CD4-positive, alpha-beta memory T cell (primary cell): ENCODE measurements at regions not wholly inside any gene's neighbourhood (a gene's known extent, or its start where the extent isn't known, plus 50 kb on each side); places are given as distances from the start of the nearest gene placed in this dataset.
"Not testable (repeated sequence)": the region's sequence is repeated elsewhere in the genome, so short reads cannot be mapped to it uniquely, and the experiment has no call there.

ENCODE experiments used
- CTCF ChIA-PET: fragments of 350-600 bp; sonication (Branson Sonifier 250); formaldehyde crosslinking; loops from one replicate; lab custom pipeline; 2021; ENCODE audit warnings: inconsistent platforms; ENCODE audit not compliant: partially characterized antibody; lab: Charles Lee
- POLR2A ChIA-PET: fragments of 350-600 bp; sonication (Branson Sonifier 250); formaldehyde crosslinking; loops from one replicate; lab custom pipeline; 2021; ENCODE audit not compliant: partially characterized antibody; lab: Charles Lee
- DNase-seq, 5 donors: peaks; one replicate each; pipeline versions ENCODE4 v3.0.0 to v3.0.0-alpha.2; 2020 to 2022; ENCODE audit warnings: mixed read lengths in 1 of 5
- H3K27ac ChIP-seq: one replicate; pipeline ENCODE4 v1.7.0; 2013; ENCODE audit warnings: low read depth, low read length
- H3K27me3 ChIP-seq: 2 replicates; pipeline ENCODE4 v1.7.0; 2013; ENCODE audit warnings: mild to moderate bottlenecking, low read length, moderate library complexity; ENCODE audit not compliant: insufficient read depth
- H3K36me3 ChIP-seq: 2 replicates; pipeline ENCODE4 v1.7.0; 2013; ENCODE audit warnings: mild to moderate bottlenecking, low read length, moderate library complexity; ENCODE audit not compliant: insufficient read depth
- H3K4me1 ChIP-seq: 2 replicates; pipeline ENCODE4 v1.7.0; 2013; ENCODE audit warnings: mild to moderate bottlenecking, low read length, moderate library complexity; ENCODE audit not compliant: insufficient read depth
- H3K4me3 ChIP-seq, 2 donors: one replicate each; pipeline ENCODE4 v1.7.0; 2013; ENCODE audit warnings: low read length in 2 of 2, mild to moderate bottlenecking in 1 of 2
- H3K9me3 ChIP-seq, 2 donors: one replicate each; pipeline ENCODE4 v1.7.0; 2013; ENCODE audit warnings: low read length in 2 of 2, control low read depth in 1 of 2; ENCODE audit not compliant: control insufficient read depth in 1 of 2
- H3K27ac Mint-ChIP-seq, 7 donors: one replicate each; pipeline ENCODE4 v1.8.0; 2020 to 2021; ENCODE audit warnings: mixed read lengths in 7 of 7, mild to moderate bottlenecking in 6 of 7, inconsistent platforms in 3 of 7, moderate library complexity in 3 of 7
- H3K27me3 Mint-ChIP-seq, 2 donors: one replicate each; pipeline ENCODE4 v1.8.0; 2020 to 2021; ENCODE audit warnings: mixed read lengths in 2 of 2
- H3K36me3 Mint-ChIP-seq, 2 donors: one replicate each; pipeline ENCODE4 v1.8.0; 2020 to 2021; ENCODE audit warnings: mixed read lengths in 2 of 2, inconsistent platforms in 1 of 2, mild to moderate bottlenecking in 1 of 2
- H3K4me1 Mint-ChIP-seq, 4 donors: one replicate each; pipeline ENCODE4 v1.8.0; 2020 to 2021; ENCODE audit warnings: mixed read lengths in 4 of 4, mild to moderate bottlenecking in 1 of 4
- H3K4me3 Mint-ChIP-seq, 8 donors: one replicate each; pipeline ENCODE4 v1.8.0; 2020 to 2021; ENCODE audit warnings: mixed read lengths in 8 of 8, mild to moderate bottlenecking in 7 of 8, moderate library complexity in 6 of 8, inconsistent platforms in 3 of 8
- H3K9me3 Mint-ChIP-seq, 8 donors: one replicate each; pipeline ENCODE4 v1.8.0; 2020 to 2021; ENCODE audit warnings: mixed read lengths in 8 of 8, mild to moderate bottlenecking in 5 of 8, inconsistent platforms in 3 of 8, moderate library complexity in 1 of 8
- intact Hi-C: fragments of 100-400 bp; cut with micrococcal nuclease; formaldehyde crosslinking; loops from one replicate; pipeline ENCODE4 v1.15.1; 2023

GRCh38 chr22:48299124-48299523 lies 1528.5 kb downstream of the BRD1 start:
- intact Hi-C loops = no loop called here
- ChIA-PET POLR2A (no interaction called here), CTCF (no interaction called here)
- H3K4me3 Mint-ChIP-seq = no peak overlapping the region
- no peak for DNase-seq
- no peaks in the 10 kb centered on the region for H3K9me3 Mint-ChIP-seq
- no peaks in the 10 kb centered on the region for H3K9me3 ChIP-seq
- H3K27me3 Mint-ChIP-seq = peaks cover 0 to 4% of the 10 kb centered on the region in 2 donors
- no peaks in the 10 kb centered on the region for H3K27me3 ChIP-seq
- no peaks in the 10 kb centered on the region for H3K4me1 Mint-ChIP-seq
- no peak overlapping the region for H3K27ac Mint-ChIP-seq
- no peak overlapping the region for H3K27ac ChIP-seq
- no peaks in the 10 kb centered on the region for H3K36me3 ChIP-seq
- no peak overlapping the region for H3K4me3 ChIP-seq
- H3K36me3 Mint-ChIP-seq = no peaks in the 10 kb centered on the region
- H3K4me1 ChIP-seq = no peaks in the 10 kb centered on the region

GRCh38 chr22:48297296-48297695 lies 1530.4 kb downstream of the BRD1 start:
- H3K4me1 Mint-ChIP-seq = no peaks in the 10 kb centered on the region
- POLR2A ChIA-PET = no interaction called here

GRCh38 chr22:48289954-48290353 lies 1527.5 kb downstream of the TBC1D22A start:
- peaks cover 2 to 14% (median 6%) of the 10 kb centered on the region in 8 donors for H3K9me3 Mint-ChIP-seq
- H3K36me3 Mint-ChIP-seq, intact Hi-C loops, H3K27ac Mint-ChIP-seq, H3K27me3 Mint-ChIP-seq, CTCF ChIA-PET, H3K36me3 ChIP-seq, DNase-seq, H3K9me3 ChIP-seq, H3K4me1 ChIP-seq, H3K4me1 Mint-ChIP-seq, H3K27me3 ChIP-seq, H3K27ac ChIP-seq, H3K4me3 Mint-ChIP-seq, H3K4me3 ChIP-seq, POLR2A ChIA-PET: not testable (repeated sequence)

More at GRCh38 chr22:48297296-48297695, 1530.4 kb downstream of the BRD1 start:
- intact Hi-C loops = no loop called here
- H3K27me3 ChIP-seq = no peaks in the 10 kb centered on the region
- no peaks in the 10 kb centered on the region for H3K36me3 ChIP-seq
- H3K9me3 ChIP-seq = no peaks in the 10 kb centered on the region
- DNase-seq = no peak
- Mint-ChIP-seq H3K27me3 (peaks cover 0 to 5% of the 10 kb centered on the region in 2 donors), H3K4me3 (no peak overlapping the region), H3K9me3 (peaks cover 0 to 10% (median 3%) of the 10 kb centered on the region in 8 donors), H3K36me3 (no peaks in the 10 kb centered on the region), H3K27ac (no peak overlapping the region)
- no peak overlapping the region for H3K27ac ChIP-seq
- H3K4me1 ChIP-seq = no peaks in the 10 kb centered on the region
- no peak overlapping the region for H3K4me3 ChIP-seq
- CTCF ChIA-PET = no interaction called here

GRCh38 chr22:48288376-48288940 lies 1526.0 kb downstream of the TBC1D22A start:
- Mint-ChIP-seq H3K4me1 (no peaks in the 10 kb centered on the region), H3K9me3 (peaks cover 0 to 11% (median 5%) of the 10 kb centered on the region in 8 donors), H3K4me3 (no peak overlapping the region), H3K27me3 (peaks cover 1 to 5% of the 10 kb centered on the region in 2 donors), H3K27ac (no peak overlapping the region), H3K36me3 (no peaks in the 10 kb centered on the region)
- ChIA-PET CTCF (no interaction called here), POLR2A (no interaction called here)
- no peaks in the 10 kb centered on the region for H3K27me3 ChIP-seq
- intact Hi-C loops = no loop called here
- no peaks in the 10 kb centered on the region for H3K9me3 ChIP-seq
- no peaks in the 10 kb centered on the region for H3K36me3 ChIP-seq
- H3K27ac ChIP-seq = no peak overlapping the region
- no peak overlapping the region for H3K4me3 ChIP-seq
- no peaks in the 10 kb centered on the region for H3K4me1 ChIP-seq
- DNase-seq = no peak

DNA sequence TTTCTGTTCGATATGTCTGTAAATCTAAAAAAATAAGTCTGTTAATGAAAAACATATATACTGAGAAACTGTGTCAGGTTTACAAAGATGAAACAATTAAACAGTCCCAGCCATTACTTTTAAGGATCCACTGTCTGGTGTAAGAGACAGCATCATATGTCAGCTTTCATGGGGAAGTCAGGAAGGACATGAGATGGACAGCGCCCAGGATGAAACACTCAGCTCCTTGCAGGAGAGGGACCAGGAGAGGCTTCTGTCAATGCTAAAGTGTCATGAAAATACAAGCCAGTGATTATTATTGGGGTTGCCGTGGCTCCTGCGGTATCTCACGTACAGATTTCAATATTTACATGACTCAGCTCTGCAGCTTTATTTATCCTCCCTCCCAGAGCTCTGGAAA lies 1524.6 kb downstream of the TBC1D22A start:
- Mint-ChIP-seq H3K27me3 (peaks cover 1 to 3% of the 10 kb centered on the region in 2 donors), H3K9me3 (peaks cover 0 to 9% (median 2%) of the 10 kb centered on the region in 8 donors), H3K36me3 (no peaks in the 10 kb centered on the region), H3K4me3 (no peak overlapping the region), H3K4me1 (no peaks in the 10 kb centered on the region), H3K27ac (no peak overlapping the region)
- no peak for DNase-seq
- CTCF ChIA-PET = no interaction called here
- Histone ChIP-seq H3K27ac (no peak overlapping the region), H3K36me3 (no peaks in the 10 kb centered on the region), H3K4me1 (no peaks in the 10 kb centered on the region), H3K27me3 (no peaks in the 10 kb centered on the region), H3K9me3 (no peaks in the 10 kb centered on the region), H3K4me3 (no peak overlapping the region)
- intact Hi-C loops = no loop called here
- POLR2A ChIA-PET = no interaction called here

- H3K36me3 ChIP-seq = no peaks in the 10 kb centered on the region
- H3K9me3 ChIP-seq = no peaks in the 10 kb centered on the region
- H3K4me1 ChIP-seq = no peaks in the 10 kb centered on the region
- H3K4me3 ChIP-seq = no peak overlapping the region
- ChIA-PET POLR2A (no interaction called here), CTCF (no interaction called here)
- no peaks in the 10 kb centered on the region for H3K36me3 Mint-ChIP-seq
- intact Hi-C loops = no loop called here
- DNase-seq = no peak
- H3K27me3 Mint-ChIP-seq = peaks cover 5 to 6% of the 10 kb centered on the region in 2 donors
- peaks cover 0 to 3% (median 0%) of the 10 kb centered on the region in 8 donors for H3K9me3 Mint-ChIP-seq
- H3K27me3 ChIP-seq = no peaks in the 10 kb centered on the region
- no peak overlapping the region for H3K4me3 Mint-ChIP-seq
- no peak overlapping the region for H3K27ac Mint-ChIP-seq
- no peaks in the 10 kb centered on the region for H3K4me1 Mint-ChIP-seq
- no peak overlapping the region for H3K27ac ChIP-seq
These were observed 1522.2 kb downstream of the TBC1D22A start for GRCh38 chr22:48284671-48285070.

GRCh38 chr22:48282804-48283203 lies 1520.4 kb downstream of the TBC1D22A start:
- Mint-ChIP-seq H3K27me3 (peaks cover 9% of the 10 kb centered on the region in 2 donors), H3K4me1 (no peaks in the 10 kb centered on the region), H3K9me3 (no peaks in the 10 kb centered on the region), H3K36me3 (no peaks in the 10 kb centered on the region), H3K27ac (no peak overlapping the region), H3K4me3 (no peak overlapping the region)
- H3K4me1 ChIP-seq = no peaks in the 10 kb centered on the region
- DNase-seq = no peak
- ChIA-PET POLR2A (no interaction called here), CTCF (no interaction called here)
- intact Hi-C loops = no loop called here
- no peaks in the 10 kb centered on the region for H3K9me3 ChIP-seq
- no peak overlapping the region for H3K27ac ChIP-seq
- H3K36me3 ChIP-seq = no peaks in the 10 kb centered on the region
- H3K4me3 ChIP-seq = no peak overlapping the region
- H3K27me3 ChIP-seq = no peaks in the 10 kb centered on the region

DNA sequence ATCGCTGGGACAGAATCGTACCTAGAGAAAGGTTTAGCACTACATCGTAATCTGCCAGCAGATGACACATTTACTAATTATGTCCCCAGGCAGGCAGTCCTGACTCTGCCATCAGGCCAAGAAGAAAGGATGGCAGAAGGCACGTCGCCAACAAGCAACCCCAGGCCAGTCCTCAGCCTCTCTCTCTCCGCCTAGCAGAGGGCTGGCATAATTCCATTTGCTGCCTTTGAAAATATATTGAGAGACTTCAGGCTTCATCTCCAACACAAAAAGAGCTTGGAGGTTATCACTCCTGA lies 1517.0 kb downstream of the TBC1D22A start:
- Mint-ChIP-seq H3K36me3 (no peaks in the 10 kb centered on the region), H3K4me3 (no peak overlapping the region), H3K27me3 (peaks cover 8 to 16% of the 10 kb centered on the region in 2 donors), H3K9me3 (no peaks in the 10 kb centered on the region), H3K27ac (no peak overlapping the region), H3K4me1 (no peaks in the 10 kb centered on the region)
- ChIA-PET POLR2A (no interaction called here), CTCF (no interaction called here)
- Histone ChIP-seq H3K9me3 (no peaks in the 10 kb centered on the region), H3K27ac (no peak overlapping the region), H3K4me1 (no peaks in the 10 kb centered on the region), H3K36me3 (no peaks in the 10 kb centered on the region), H3K27me3 (no peaks in the 10 kb centered on the region), H3K4me3 (no peak overlapping the region)
- DNase-seq = no peak
- intact Hi-C loops = no loop called here
